HT-29 (cell line): ENCODE measurements at regions not wholly inside any gene's neighbourhood (a gene's known extent, or its start where the extent isn't known, plus 50 kb on each side); places are given as distances from the start of the nearest gene placed in this dataset.
"Not testable (repeated sequence)": the region's sequence is repeated elsewhere in the genome, so short reads cannot be mapped to it uniquely, and the experiment has no call there.

Experiments used
- DNase-seq: peaks from one replicate; pipeline ENCODE4 v3.0.0-alpha.2; 2015; ENCODE audit warnings: low spot score

- DNase-seq, result peak; percentile 63
These were observed 905.8 kb downstream of the SLITRK1 start for GRCh38 chr13:82976499-82976898.

GRCh38 chr13:82963226-82964099 lies 918.8 kb downstream of the SLITRK1 start:
- DNase-seq, result no peak

- DNase-seq, result no peak
These were observed 919.9 kb downstream of the SLITRK1 start for GRCh38 chr13:82962397-82962796.

GRCh38 chr13:82961757-82962156 lies 920.5 kb downstream of the SLITRK1 start:
- DNase-seq, result no peak

GRCh38 chr13:82952336-82952735 lies 929.9 kb downstream of the SLITRK1 start:
- not testable (repeated sequence) for DNase-seq

GRCh38 chr13:82947683-82948082 lies 934.6 kb downstream of the SLITRK1 start:
- DNase-seq, result no peak

- peak; percentile 48 for DNase-seq
These were observed 935.1 kb downstream of the SLITRK1 start for GRCh38 chr13:82947191-82947621.

- no peak for DNase-seq
These were observed 943.6 kb downstream of the SLITRK1 start for GRCh38 chr13:82938644-82939043.

GRCh38 chr13:82934000-82934399 lies 948.3 kb downstream of the SLITRK1 start:
- DNase-seq, result no peak

- no peak for DNase-seq
These were observed 957.2 kb downstream of the SLITRK1 start for GRCh38 chr13:82925114-82925513.

- DNase-seq, result no peak
These were observed 964.3 kb downstream of the SLITRK1 start for GRCh38 chr13:82917984-82918383.

GRCh38 chr13:82912564-82912963 lies 969.7 kb downstream of the SLITRK1 start:
- no peak for DNase-seq

GRCh38 chr13:82905071-82905470 lies 977.2 kb downstream of the SLITRK1 start:
- no peak for DNase-seq

GRCh38 chr13:82900453-82900852 lies 981.8 kb downstream of the SLITRK1 start:
- DNase-seq, result no peak

- DNase-seq, result peak; percentile 74
These were observed 983.7 kb downstream of the SLITRK1 start for GRCh38 chr13:82898586-82898985.

GRCh38 chr13:82879921-82880320 lies 1002.4 kb downstream of the SLITRK1 start:
- DNase-seq, result no peak

GRCh38 chr13:82878536-82878935 lies 1003.7 kb downstream of the SLITRK1 start:
- DNase-seq, result peak; percentile 31

GRCh38 chr13:82867284-82867683 lies 1015.0 kb downstream of the SLITRK1 start:
- no peak for DNase-seq

- no peak for DNase-seq
These were observed 1031.6 kb downstream of the SLITRK1 start for GRCh38 chr13:82850644-82851043.

- no peak for DNase-seq
These were observed 1033.5 kb downstream of the SLITRK1 start for GRCh38 chr13:82848766-82849165.

- DNase-seq, result peak; percentile 35
These were observed 1034.7 kb downstream of the SLITRK1 start for GRCh38 chr13:82847595-82847994.

GRCh38 chr13:82833923-82834322 lies 1048.4 kb downstream of the SLITRK1 start:
- no peak for DNase-seq

GRCh38 chr13:82829040-82829439 lies 1053.2 kb downstream of the SLITRK1 start:
- no peak for DNase-seq
